NCI-H446 treated with DMSO at 0.1 percent for 48 hours (cell line): ENCODE measurements at regions not wholly inside any gene's neighbourhood (a gene's known extent, or its start where the extent isn't known, plus 50 kb on each side); places are given as distances from the start of the nearest gene placed in this dataset.

Source experiments
- DNase-seq: peaks from one replicate; lab custom pipeline; 2025; lab: John Stamatoyannopoulos, UW

DNA sequence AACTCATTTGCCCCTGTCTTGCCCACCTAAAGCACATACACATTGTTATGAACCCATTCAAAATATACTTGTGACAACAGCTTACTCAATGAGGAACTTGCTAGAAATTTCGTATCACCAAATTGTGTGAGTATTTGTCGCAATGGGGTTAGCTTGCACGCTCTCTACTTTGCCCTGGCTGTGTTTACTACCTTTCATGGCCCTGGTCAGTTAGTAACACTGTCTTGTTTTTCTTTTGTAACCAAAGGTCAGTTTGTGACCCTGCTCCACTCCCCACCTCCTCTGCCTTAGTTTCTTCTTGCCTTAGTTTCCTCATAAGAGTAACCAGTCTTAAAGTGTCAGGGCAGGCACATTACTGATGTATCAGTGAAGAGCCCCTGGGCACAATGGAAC is 205.8 kb upstream of the EEA1 start:
- DNase-seq: no peak

DNA sequence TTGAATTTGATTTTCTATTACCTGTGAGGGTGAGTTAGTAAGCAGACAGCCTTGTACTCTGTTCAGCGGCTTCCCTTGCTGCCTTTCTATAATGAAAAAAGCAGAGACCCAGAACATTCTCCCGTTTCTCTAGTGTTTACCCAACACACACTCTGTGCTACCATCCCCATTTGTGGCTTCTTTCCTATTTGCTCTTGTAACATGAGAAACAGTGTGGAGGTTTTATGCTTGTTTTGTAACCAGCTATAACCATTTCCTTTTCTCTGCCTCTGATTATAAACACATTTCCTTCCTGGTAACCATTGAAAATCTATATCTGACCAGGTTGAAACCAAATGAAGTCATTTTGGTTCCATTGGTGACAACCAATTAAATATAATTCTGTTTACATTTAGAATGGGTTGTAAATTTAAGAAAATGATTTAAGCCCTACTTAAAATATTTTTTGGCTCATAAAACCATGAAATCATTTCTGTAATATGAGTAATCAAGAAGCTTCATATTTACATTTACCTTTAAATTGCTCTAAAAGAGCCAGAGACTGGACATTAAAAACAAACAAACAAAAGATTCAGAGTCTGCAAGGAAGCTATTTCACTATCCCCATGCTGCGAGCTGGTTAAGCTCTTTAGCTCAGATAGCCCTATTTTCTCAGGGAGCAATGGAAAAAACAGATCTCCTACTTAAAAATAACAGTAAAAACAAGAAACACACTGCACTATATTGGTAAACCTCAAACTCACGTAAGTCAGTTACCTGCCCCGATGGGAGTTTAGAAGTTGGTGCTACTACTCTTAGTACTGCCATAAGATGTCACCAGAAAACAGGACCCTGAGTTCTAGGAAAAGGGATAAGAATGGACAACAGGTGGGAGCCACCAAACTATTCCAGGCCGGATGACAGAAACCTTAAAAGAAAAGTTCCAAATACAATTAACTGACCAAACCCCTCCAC is 206.5 kb upstream of the EEA1 start:
- no peak for DNase-seq

DNA sequence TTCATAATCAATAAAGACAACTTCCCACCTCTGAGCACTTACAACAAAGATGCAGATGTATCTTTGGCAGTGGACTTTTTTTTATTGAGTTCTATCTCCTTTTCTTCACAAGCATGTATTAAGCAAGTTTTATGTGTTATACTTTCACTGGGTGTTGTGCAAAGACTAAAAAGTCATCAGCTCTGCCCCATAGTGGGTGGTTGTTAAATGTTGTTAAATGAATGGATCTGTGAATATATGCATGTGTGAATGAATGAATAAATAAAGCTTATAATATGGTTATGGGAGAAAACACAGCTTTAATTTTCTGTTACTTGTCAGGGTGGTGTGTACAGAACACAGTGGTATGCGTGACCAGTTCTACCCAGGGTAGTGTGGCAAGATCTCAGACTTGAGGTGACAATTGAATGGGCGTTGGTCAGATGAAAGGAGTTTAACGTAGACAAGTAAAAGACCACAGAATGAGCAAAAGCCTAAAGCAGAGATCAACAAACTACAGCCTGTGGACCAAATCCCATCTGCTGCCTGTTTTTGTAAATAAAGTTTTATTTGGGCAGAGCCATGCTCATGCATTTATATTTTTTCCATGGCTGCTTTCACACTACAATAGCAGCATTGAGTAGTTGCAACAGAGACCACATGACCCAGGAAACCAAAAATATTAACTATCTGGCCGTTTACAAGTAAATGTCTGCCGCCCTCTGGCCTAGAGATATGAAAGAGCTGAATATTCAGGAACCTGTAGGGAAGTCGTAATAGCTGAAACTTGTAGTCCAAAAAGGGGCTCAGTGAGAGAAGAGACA is 207.4 kb upstream of the EEA1 start:
- no peak for DNase-seq

DNA sequence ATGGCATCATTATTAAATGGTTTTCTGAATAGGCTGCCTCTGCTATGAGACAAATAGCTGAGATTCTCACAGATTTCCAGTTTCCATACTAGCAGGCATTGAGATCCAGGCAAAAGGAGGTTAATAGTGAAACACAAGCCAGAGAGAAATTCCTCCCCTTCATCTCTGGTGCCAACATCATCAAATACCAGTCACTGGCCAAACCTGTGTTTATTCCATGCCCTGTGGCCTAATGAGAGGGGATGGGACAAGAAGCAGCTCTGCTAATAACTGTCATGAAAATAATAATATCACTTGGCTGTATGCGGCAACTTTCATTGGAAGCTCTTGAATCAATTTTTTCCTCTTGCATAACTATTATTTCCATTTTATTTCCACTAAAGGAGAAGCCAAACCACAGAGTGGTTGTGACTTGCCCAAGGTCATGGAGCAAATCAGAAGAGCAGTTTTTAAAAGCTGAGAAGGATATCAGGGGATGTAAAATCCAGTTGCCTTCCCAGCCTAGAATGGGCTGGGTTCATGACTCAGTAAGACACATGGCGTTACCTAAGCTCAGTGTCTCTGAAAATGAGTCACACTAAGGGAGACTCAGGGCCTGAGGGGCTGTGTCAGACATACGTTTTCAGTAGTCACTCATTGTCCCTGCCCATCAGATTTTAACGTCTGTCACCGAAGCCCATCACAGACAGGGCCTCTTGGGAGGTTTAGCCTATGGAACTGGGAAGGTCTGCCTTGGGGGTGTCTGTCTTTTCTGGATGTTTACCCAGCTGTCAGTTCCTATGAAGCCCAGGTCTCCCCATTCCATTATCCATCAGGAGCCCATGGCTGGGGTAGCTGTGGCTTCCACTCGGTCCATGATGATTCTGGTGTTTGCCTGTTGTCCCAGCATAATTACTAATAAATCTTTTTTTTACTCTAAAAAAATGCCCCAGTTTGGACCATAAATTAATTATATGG is 208.8 kb upstream of the EEA1 start:
- DNase-seq: no peak

DNA sequence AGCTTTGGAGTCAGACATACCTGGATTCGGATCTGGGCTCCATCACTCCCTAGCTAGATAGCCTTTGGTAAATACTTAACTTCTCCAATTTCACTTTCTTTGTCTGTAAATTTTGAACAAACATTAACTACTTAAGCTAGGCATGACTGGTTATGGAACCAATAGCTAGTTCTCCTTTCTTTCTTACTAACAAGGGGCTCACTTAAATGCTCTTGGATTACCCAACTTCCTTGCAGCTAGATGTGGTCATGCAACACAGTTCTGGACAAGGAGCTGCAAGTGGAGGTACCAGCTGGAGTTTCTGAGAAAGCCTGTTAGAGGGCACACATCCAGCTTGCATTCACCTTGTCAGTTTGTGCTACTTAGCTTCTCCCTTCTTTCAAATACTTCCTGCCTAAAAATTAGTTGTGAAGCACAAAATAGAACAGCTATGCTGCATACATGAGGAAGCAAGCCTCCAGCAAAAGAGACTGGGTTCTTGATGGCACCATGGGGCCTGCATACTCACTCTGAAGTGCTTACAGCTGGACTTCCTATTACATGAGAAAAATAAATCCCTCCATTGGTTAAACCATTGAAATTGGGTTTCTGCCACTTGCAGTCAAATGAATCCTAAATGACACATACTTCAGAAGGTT is 210.1 kb upstream of the EEA1 start:
- no peak for DNase-seq

DNA sequence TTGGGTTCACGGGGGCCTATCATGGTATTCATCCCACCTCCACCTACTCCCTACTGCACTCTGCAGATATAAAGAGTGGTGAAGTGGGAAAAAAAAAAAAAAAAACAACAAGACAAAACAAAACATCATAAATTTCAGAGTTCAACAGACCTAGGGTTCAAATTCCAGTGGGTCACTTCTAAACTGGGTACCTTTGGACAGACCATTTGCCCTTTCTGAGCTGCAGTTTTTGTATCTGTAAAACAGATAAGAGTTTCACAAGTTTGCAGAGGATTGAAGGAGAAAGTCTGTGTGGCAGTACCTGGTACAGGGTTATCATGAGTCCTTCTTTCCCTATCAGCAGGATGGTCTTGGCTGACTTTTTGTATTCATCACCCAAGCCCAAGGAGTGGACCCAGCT is 211.2 kb upstream of the EEA1 start:
- DNase-seq: no peak

DNA sequence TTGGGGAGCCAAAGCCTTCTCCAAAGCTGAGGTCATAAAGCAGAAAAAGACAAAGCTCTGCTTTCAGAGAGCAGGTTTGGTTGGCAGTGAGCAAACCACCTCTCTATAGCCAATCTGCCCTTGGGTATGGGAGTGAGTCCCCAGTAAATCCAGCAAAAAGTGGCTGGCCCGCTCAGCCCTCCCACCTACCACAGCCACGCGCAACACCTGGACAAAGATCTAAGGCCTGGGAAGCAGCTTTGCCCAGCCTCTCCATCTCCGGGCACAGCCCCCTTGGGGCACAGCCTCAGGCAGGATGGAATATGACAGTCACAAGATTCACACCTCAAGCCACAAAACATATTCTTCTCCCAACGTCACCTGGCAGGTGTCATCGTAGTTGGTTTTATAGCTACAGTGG is 211.7 kb upstream of the EEA1 start:
- DNase-seq: no peak

DNA sequence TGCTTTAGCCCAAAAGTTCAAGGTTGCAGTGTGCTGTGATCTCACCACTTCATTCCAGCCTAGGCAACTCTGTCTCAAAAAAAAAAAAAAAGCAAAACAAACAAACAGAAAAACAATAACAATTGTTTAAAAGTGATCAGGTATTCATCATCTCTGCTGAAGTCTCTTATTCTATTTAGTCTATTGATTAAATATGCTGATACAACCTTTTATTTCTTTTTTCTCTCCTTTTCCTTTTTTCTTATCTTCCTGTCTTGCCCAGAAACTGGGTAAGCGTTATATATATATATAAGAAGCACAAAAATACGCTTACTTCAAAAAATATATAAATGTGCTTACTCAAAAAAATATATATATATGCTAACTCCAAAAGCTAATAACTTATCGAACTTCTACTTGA is 213.8 kb upstream of the EEA1 start:
- no peak for DNase-seq

DNA sequence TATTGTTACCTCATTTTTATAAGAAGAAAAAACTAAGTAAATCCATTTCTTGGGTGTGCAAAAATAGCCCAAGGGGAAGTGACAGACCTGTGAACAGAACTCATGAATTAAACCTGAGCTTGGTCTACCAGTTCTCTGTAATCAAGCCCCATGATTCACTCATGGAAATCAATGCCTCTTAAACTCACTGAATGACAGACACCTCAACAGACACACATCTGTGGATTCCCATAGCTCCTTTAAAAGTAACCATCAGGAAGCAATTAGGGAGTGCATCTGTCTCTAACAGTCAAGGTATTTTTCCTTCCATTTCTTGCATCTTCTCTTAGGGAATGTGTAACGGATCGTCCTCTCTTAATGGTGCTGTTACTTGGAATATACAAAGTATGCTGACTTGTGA is 215.0 kb upstream of the EEA1 start:
- DNase-seq: no peak

DNA sequence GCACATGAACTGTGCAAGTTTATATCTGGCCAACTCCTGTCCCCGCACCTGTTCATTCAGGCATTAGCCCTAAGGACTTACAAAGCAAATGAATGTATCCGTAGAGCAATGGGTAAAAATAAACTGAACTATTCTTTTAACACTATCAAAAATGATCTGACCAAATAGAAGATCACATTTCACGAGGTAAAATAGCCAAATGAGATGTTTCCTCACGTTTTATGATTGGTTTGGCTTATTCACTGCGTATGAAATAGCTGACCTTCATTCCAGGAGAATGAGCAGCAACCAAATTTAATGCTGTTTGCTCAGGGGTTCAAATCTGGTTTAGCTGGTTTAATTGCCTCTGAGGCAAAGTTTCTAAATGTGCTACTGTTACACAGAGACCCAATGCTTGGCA is 216.0 kb upstream of the EEA1 start:
- no peak for DNase-seq

DNA sequence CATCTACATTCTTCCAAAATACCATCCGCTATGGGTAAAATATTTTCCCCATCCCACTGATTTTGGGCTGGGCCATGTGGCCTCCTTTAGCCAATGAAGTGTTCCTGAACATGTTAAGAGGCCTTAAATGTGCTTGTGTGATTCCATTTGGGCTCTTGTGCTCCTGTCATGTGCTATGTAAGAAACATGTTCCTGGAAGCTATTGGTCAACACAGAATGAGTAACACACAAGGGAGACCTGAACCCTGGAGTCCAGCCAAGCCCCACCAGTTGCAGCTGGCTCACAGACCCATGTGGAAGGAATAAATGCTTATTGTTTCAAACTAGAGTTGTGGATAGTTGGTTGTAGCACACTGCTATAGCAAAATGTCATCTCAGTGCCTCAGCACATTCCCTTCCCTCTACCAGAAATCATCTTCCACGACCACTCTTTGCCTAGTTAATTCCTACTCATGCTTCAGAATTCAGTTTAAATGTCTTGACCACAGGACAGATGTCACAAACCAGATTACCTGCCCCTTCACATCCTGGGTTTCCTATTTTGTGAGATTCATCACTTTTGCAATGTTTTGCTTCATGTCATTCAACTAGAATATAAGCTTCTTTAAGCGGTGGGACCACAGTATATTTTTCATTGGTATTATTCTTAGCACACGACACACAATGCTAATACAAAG is 217.3 kb upstream of the EEA1 start:
- no peak for DNase-seq

DNA sequence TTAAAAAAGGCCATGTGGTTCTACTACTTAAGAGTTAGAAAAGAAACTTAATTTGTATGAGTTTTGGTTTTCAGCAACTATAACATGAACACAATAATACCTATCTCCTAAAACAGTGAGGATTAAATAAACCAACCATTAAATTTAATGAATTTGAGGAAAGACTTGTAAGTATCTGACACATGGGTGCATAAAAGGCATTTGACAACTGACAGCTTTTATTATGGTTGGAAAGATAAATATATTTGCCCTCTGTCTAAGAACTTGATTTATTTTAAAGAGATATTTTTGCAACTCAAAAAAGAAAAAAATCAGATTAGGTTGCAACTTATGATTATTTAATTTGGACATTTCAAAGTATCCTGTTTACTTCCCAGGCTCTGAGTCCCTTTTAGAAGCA is 217.9 kb upstream of the EEA1 start:
- no peak for DNase-seq

DNA sequence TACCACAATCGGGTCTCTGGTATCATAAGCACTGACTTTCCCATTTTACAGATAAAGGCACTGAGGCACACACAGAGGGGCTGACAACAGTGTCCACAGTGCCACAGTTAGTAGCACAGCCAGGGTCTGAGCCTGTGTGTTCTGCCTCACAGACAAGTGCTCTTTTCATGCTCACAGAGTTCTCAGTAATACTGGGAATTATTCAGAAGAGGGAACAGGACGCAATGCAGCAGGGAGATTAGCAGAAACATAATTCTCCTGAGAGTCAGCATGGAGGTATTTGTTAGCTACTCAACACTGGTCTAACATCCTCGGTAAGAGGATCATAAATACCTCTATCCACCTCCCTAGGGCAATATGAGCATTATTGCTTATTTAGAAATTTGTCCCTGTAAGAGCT is 219.3 kb upstream of the EEA1 start:
- DNase-seq: no peak

DNA sequence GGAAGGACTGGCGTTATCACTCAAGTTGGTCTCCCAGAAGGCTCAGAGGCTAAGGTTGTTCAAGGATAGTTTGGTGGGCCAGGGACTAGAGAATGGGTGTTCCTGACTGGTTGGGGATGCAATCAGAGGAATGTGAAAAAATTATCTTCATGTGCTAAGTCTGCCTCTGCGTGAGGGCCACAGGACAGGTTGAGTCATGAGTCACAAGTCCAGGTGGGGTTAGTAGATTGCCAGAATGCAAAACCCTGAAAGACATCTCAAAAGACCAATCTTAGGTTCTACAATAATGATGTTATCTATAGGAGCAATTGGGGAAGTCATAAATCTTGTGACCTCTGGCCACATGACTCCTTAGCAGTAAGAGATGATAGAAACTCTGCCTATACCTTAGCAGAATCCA is 220.1 kb upstream of the EEA1 start:
- no peak for DNase-seq

DNA sequence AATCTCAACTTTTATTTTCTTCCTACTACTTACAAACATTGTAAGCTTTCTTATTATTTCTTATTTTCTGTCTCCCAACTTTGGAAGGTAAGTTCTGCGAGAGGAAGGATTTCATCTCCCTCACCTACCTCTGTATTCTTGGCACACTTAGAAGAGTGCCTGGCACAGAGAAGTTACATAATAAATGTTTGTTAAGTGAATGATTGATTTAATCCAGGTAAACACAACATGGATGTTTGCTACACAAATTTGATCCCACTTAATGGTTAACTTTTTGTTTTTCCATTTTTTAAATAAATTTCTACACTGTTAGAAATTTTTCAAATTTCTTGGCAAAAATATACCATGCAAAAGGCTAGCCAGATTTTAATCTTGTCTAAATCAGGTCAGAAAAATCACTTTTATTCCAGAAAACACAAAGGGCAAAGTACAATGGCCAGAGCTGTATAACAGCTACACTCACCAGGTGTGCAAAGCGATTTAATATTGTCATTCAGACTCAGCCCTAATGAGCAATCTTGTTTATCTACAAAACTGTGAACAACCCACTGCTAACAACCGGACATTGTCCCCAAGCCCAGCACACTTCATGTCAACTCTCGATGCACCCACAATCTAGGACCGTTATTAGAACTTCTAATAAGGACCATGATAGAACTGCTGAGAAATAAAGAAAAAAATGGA is 222.1 kb upstream of the EEA1 start:
- DNase-seq: no peak

DNA sequence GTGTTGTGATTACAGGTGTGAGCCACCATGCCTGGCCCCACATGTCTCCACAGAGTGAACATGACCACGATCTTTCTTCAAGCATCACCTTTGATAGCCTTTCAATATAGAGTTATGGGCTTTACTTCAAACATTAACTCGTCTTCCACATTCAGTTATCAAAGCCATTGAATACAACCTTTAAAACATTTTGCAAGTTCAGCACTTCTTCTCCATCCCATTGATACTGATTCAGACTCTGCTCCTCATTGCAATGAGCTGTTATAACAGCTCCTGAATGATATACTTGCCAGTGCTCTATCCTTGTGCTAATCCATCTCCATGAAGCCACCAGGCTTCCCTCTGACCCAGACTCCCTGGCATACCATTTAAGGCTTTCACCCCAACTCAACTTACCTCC is 223.5 kb upstream of the EEA1 start:
- DNase-seq: no peak

DNA sequence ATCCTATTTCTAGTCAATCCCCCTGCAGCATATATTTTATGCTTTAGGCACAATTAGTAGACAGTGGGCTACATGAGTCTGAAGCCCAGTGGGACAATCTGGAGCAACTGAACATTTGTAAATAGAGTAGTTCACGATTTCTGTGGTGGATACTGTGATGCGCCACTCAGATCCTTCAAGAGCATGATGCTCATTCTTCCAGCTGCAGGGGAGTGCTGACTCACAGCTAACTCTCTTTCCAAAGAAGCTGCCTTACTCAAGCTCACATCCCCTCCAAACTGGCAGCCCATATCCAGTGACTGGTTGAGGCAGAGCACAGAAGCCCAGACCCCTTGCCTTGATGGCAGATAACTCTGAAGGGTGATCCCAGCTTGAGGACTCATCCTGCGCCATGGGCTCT is 224.2 kb upstream of the EEA1 start:
- no peak for DNase-seq

DNA sequence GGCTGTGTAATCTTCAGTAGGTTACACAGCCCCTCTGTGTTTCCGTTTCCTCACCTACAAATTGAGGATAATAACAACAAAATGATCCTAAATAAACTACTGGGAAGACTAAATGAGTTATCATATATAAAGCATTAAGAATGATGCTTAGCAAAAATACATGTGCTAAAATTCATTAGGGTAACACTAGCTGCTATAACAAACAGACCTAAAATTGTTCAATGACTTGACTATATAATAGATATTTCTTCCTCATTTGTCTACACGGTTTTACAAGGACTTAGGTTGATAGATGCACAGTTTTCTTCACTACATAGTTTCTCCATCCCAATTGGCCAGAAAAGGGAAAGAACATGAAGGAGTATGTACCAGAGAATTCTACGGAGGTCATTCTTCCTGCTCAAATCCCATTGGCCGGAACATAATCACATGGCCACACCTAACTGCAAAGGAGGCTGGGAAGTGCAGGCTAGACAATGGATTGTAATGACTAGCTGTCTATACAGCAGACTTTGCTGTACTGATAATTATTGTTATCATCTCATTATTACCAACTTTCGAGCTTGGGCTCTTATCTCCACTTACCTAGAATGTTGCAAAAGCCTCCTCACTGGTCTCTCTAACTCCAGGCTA is 223.5 kb upstream of the NUDT4 start:
- no peak for DNase-seq

DNA sequence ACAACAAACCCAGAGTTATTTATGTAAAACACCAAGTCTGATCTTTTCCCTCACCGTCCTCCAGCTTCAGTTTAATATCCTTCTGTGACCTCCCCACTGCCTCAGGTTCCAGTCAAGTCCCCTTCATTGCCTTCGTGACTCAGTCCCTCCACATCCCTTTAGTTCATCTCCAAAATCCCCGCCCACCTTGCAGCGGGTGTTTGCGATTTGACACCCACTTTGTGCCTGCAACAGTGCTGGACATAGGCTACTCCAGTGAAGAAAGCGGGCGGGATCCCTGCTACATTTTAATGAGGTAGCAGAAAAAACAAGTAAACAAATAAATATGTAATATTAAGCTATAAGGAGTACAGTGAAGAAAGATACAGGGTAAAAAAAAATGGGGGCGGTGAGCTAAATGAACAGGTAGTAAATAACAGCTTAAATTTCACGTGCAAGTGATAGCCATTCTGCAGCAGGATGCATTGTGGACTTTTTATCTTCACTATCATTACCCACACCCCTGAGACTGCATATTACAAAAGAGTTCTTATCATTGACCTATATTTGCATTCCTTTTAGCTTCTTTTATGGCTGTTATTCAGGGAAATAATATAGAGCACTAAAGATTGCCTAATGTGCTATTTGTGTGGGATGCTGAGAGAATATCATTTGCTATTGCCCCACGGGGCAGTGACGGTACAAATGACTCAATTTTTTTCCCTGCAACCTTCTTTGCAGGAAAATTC is 222.8 kb upstream of the NUDT4 start:
- no peak for DNase-seq
